Neural crest cell (in vitro differentiated cells): ENCODE measurements at regions not wholly inside any gene's neighbourhood (a gene's known extent, or its start where the extent isn't known, plus 50 kb on each side); places are given as distances from the start of the nearest gene placed in this dataset.

Experiments
- DNase-seq: peaks from one replicate; pipeline ENCODE4 v3.0.0; 2021; ENCODE audit warnings: low read depth, mixed read lengths, low spot score
- H3K27ac Mint-ChIP-seq: one replicate; pipeline ENCODE4 v1.8.0; 2021; ENCODE audit warnings: mild to moderate bottlenecking, mixed read lengths; ENCODE audit not compliant: unreplicated experiment
- H3K27me3 Mint-ChIP-seq: 2 replicates; pipeline ENCODE4 v1.8.0; 2021; ENCODE audit warnings: low read depth, mild to moderate bottlenecking, mixed read lengths
- H3K36me3 Mint-ChIP-seq: 2 replicates; pipeline ENCODE4 v1.8.0; 2021; ENCODE audit warnings: low read depth, mild to moderate bottlenecking, mixed read lengths
- H3K4me1 Mint-ChIP-seq: 2 replicates; pipeline ENCODE4 v1.8.0; 2021; ENCODE audit warnings: mixed read lengths
- H3K4me3 Mint-ChIP-seq: one replicate; pipeline ENCODE4 v1.8.0; 2021; ENCODE audit warnings: mild to moderate bottlenecking, mixed read lengths
- H3K9me3 Mint-ChIP-seq: 2 replicates; pipeline ENCODE4 v1.8.0; 2021; ENCODE audit warnings: mixed read lengths
- TF ChIP-seq, protein P1 (sequence below): fragments of 200-600 bp; sonication (generic); conservative IDR thresholded peaks from 2 replicates; pipeline ENCODE4 v1.5.0; 2021; ENCODE audit warnings: antibody characterized with exemption, mild to moderate bottlenecking

DNA sequence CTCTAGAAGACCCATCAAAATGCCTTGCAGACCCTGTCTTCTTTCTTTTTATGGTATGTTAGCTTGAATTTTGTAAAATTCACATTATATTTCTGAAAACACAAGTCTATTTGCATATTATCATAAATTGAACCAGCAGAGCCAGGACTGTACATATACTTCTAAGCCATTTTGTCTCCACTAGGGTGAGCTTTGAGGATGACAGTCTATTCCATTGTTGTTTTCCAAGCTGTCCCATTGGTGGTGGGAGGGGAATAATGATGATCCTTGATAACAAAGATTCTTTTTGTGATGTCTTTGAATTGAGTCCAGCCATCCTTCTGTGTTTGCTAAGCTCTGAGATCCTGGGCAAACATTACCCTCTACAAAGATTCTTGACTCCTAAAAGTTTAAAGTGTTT, 359.3 kb upstream of the PCDH20 start:
- no peak overlapping the region for H3K27ac Mint-ChIP-seq

GRCh38 chr13:61770681-61771080, 355.0 kb upstream of the PCDH20 start:
- Mint-ChIP-seq H3K36me3 (no peaks in the 10 kb centered on the region), H3K9me3 (no peaks in the 10 kb centered on the region), H3K4me1 (no peaks in the 10 kb centered on the region), H3K4me3 (no peak overlapping the region), H3K27me3 (no peaks in the 10 kb centered on the region), H3K27ac (no peak overlapping the region)
- DNase-seq = no peak
- TF ChIP-seq, protein P1, sequence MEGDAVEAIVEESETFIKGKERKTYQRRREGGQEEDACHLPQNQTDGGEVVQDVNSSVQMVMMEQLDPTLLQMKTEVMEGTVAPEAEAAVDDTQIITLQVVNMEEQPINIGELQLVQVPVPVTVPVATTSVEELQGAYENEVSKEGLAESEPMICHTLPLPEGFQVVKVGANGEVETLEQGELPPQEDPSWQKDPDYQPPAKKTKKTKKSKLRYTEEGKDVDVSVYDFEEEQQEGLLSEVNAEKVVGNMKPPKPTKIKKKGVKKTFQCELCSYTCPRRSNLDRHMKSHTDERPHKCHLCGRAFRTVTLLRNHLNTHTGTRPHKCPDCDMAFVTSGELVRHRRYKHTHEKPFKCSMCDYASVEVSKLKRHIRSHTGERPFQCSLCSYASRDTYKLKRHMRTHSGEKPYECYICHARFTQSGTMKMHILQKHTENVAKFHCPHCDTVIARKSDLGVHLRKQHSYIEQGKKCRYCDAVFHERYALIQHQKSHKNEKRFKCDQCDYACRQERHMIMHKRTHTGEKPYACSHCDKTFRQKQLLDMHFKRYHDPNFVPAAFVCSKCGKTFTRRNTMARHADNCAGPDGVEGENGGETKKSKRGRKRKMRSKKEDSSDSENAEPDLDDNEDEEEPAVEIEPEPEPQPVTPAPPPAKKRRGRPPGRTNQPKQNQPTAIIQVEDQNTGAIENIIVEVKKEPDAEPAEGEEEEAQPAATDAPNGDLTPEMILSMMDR = no peak

More for the DNA sequence above, 359.3 kb upstream of the PCDH20 start:
- H3K27me3 Mint-ChIP-seq = no peaks in the 10 kb centered on the region
- no peak overlapping the region for H3K4me3 Mint-ChIP-seq
- TF ChIP-seq, protein P1 = no peak
- no peaks in the 10 kb centered on the region for H3K36me3 Mint-ChIP-seq
- DNase-seq = no peak
- no peaks in the 10 kb centered on the region for H3K9me3 Mint-ChIP-seq
- H3K4me1 Mint-ChIP-seq = peaks cover 4% of the 10 kb centered on the region

DNA sequence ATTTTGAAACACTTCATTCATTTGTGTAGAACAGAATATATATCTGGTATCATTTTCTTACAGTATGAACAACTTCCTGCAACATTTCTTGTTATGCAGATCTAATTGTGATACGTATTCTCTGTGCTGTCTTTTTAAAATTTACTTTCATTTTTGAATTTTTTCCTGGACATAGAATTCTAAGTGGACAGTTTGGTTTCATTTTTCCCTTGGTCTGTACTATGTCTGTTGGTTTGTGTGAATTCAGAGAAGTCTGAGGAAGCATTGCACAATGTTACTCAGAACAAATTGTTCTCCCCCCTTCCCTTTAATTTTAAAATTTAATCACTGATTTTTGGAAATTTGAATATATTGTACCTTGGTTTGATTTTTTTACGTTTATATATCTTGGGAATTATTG, 352.5 kb upstream of the PCDH20 start:
- H3K4me3 Mint-ChIP-seq = no peak overlapping the region
- no peaks in the 10 kb centered on the region for H3K9me3 Mint-ChIP-seq
- H3K36me3 Mint-ChIP-seq = no peaks in the 10 kb centered on the region
- TF ChIP-seq, protein P1 = no peak
- no peaks in the 10 kb centered on the region for H3K27me3 Mint-ChIP-seq
- H3K4me1 Mint-ChIP-seq = no peaks in the 10 kb centered on the region
- H3K27ac Mint-ChIP-seq = no peak overlapping the region
- no peak for DNase-seq

- no peak for DNase-seq
- H3K4me1 Mint-ChIP-seq = no peaks in the 10 kb centered on the region
- H3K27me3 Mint-ChIP-seq = no peaks in the 10 kb centered on the region
- H3K4me3 Mint-ChIP-seq = no peak overlapping the region
- no peaks in the 10 kb centered on the region for H3K36me3 Mint-ChIP-seq
- TF ChIP-seq, protein P1 = no peak
- no peak overlapping the region for H3K27ac Mint-ChIP-seq
- H3K9me3 Mint-ChIP-seq = no peaks in the 10 kb centered on the region
These were observed 351.0 kb upstream of the PCDH20 start for GRCh38 chr13:61766667-61767058.

DNA sequence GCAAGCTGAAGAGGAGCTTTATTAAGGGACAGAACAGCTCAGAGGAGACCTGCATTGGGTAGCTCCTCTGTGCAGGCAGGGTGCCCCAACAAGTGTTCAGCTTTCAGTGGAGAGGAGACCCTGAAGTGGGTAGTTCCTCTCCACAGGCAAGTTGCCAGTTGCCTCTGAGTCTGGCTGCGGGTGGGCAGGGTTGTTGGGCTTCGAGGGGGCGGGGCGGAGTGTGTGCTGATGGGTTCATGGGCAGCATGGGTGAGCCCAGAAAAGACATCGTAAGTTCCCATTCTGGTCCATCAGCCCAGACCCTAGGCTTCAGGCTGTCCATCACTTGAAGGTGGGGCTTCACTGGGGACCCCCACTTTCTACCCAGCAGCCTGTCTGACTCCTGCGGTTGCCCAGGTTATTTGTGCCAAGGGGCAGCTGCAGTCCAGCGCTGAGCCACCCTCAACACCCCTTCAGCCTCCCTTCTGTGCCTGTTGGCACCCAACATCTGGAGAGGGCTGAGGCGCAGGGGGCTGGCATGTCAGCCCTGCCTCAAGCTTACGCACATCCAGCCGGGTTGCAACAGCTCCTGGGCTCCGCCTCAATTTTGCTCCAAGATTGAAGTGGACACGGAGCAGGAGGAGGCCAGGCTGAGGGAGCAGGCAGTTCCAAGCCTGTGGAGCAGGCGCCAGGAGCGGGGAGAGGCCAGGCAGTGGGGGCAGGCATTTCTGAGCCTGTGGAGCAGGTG, 350.5 kb upstream of the PCDH20 start:
- Mint-ChIP-seq H3K9me3 (no peaks in the 10 kb centered on the region), H3K4me1 (no peaks in the 10 kb centered on the region), H3K4me3 (no peak overlapping the region), H3K27me3 (no peaks in the 10 kb centered on the region), H3K36me3 (no peaks in the 10 kb centered on the region), H3K27ac (no peak overlapping the region)
- TF ChIP-seq, protein P1 = no peak
- DNase-seq = no peak
